OCI-LY1 (cell line): ENCODE measurements at regions not wholly inside any gene's neighbourhood (a gene's known extent, or its start where the extent isn't known, plus 50 kb on each side); places are given as distances from the start of the nearest gene placed in this dataset.

Experiments used
- EZH2 ChIP-seq: fragments of 200-600 bp; sonication (generic), shearing (Covaris generic); IDR thresholded peaks from 2 replicates; pipeline ENCODE4 v1.8.0; 2017; ENCODE audit warnings: borderline replicate concordance, mixed run types, mild to moderate bottlenecking, antibody characterized with exemption, low read length, moderate library complexity, mixed read lengths
- TF ChIP-seq, protein P1 (sequence below): fragments of 200-600 bp; sonication (generic), shearing (Covaris generic); IDR thresholded peaks from 2 replicates; pipeline ENCODE4 v1.5.1; 2017; ENCODE audit warnings: mild to moderate bottlenecking, antibody characterized with exemption, low read length, moderate library complexity, mixed read lengths

GRCh38 chr3:4042869-4043268 lies 243.6 kb downstream of the LRRN1 start:
- TF ChIP-seq, protein P1, sequence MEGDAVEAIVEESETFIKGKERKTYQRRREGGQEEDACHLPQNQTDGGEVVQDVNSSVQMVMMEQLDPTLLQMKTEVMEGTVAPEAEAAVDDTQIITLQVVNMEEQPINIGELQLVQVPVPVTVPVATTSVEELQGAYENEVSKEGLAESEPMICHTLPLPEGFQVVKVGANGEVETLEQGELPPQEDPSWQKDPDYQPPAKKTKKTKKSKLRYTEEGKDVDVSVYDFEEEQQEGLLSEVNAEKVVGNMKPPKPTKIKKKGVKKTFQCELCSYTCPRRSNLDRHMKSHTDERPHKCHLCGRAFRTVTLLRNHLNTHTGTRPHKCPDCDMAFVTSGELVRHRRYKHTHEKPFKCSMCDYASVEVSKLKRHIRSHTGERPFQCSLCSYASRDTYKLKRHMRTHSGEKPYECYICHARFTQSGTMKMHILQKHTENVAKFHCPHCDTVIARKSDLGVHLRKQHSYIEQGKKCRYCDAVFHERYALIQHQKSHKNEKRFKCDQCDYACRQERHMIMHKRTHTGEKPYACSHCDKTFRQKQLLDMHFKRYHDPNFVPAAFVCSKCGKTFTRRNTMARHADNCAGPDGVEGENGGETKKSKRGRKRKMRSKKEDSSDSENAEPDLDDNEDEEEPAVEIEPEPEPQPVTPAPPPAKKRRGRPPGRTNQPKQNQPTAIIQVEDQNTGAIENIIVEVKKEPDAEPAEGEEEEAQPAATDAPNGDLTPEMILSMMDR: no peak
- TF ChIP-seq EZH2: no peak
